DND-41 (cell line): ENCODE measurements at regions not wholly inside any gene's neighbourhood (a gene's known extent, or its start where the extent isn't known, plus 50 kb on each side); places are given as distances from the start of the nearest gene placed in this dataset.

ENCODE experiments used
- ATAC-seq: fragments of 200-7000 bp; cut with Tn5 transposase; 3 replicates; pipeline ENCODE4 v1.9.1; 2021; ENCODE audit warnings: low read depth; ENCODE audit not compliant: insufficient read depth
- DNase-seq: peaks from one replicate; pipeline ENCODE4 v3.0.0-alpha.2; 2020
- H2AFZ ChIP-seq: 2 replicates; pipeline ENCODE4 v1.6.0; 2012; ENCODE audit warnings: low read depth, low read length
- H3K27ac ChIP-seq: 2 replicates; pipeline ENCODE4 v1.5.1; 2012; ENCODE audit warnings: low read length, inconsistent platforms
- H3K27me3 ChIP-seq: fragments of 200-600 bp; sonication (generic); 2 replicates; pipeline ENCODE4 v1.6.0; 2012; ENCODE audit warnings: low read length, mild to moderate bottlenecking, inconsistent platforms; ENCODE audit not compliant: insufficient read depth, poor library complexity
- H3K36me3 ChIP-seq: 2 replicates; pipeline ENCODE4 v1.5.1; 2012; ENCODE audit warnings: low read length, inconsistent platforms; ENCODE audit not compliant: insufficient read depth
- H3K4me1 ChIP-seq: 2 replicates; pipeline ENCODE4 v1.5.1; 2012; ENCODE audit warnings: mild to moderate bottlenecking, low read length; ENCODE audit not compliant: insufficient read depth
- H3K4me2 ChIP-seq: 2 replicates; pipeline ENCODE4 v1.6.0; 2012; ENCODE audit warnings: mild to moderate bottlenecking, moderate library complexity, low read length, inconsistent platforms; ENCODE audit not compliant: insufficient read depth
- H3K4me3 ChIP-seq, 2 experiments: fragments of 200-600 bp in 1 of 2; shearing (Covaris generic) in 1 of 2; 2 replicates each; pipeline ENCODE4 v1.5.1; 2012 to 2016; ENCODE audit warnings: inconsistent platforms in 2 of 2, low read length in 2 of 2, mild to moderate bottlenecking in 2 of 2, low read depth in 1 of 2, moderate library complexity in 1 of 2
- H3K79me2 ChIP-seq: 2 replicates; pipeline ENCODE4 v1.6.0; 2012; ENCODE audit warnings: low read length, inconsistent platforms; ENCODE audit not compliant: insufficient read depth
- H3K9ac ChIP-seq: 2 replicates; pipeline ENCODE4 v1.6.0; 2012; ENCODE audit warnings: low read depth, mild to moderate bottlenecking, inconsistent platforms, low read length, moderate library complexity
- H3K9me3 ChIP-seq: 2 replicates; pipeline ENCODE4 v1.5.1; 2012; ENCODE audit warnings: low read length, moderate library complexity, mild to moderate bottlenecking, inconsistent platforms; ENCODE audit not compliant: insufficient read depth, severe bottlenecking
- H4K20me1 ChIP-seq: 2 replicates; pipeline ENCODE4 v1.6.0; 2012; ENCODE audit warnings: low read length; ENCODE audit not compliant: insufficient read depth
- EZH2 ChIP-seq: IDR thresholded peaks from 3 replicates; pipeline ENCODE4 v1.6.1; 2012; ENCODE audit warnings: borderline replicate concordance, low read depth, mild to moderate bottlenecking, moderate library complexity, low read length, inconsistent platforms; ENCODE audit not compliant: severe bottlenecking
- TF ChIP-seq, protein P1 (sequence below): IDR thresholded peaks from 2 replicates; pipeline ENCODE4 v1.5.1; 2012; ENCODE audit warnings: borderline replicate concordance, low read length, moderate library complexity, mild to moderate bottlenecking; ENCODE audit not compliant: poor library complexity, severe bottlenecking; ENCODE audit errors: extremely low read depth

- Histone ChIP-seq H3K9me3 (no peaks in the 10 kb centered on the region), H2AFZ (no peak overlapping the region), H3K36me3 (no peaks in the 10 kb centered on the region), H3K4me3 (no peak overlapping the region), H3K4me2 (no peak overlapping the region), H3K9ac (no peak overlapping the region), H3K27me3 (no peaks in the 10 kb centered on the region), H3K27ac (no peak overlapping the region), H3K4me1 (no peaks in the 10 kb centered on the region), H3K79me2 (no peaks in the 10 kb centered on the region), H4K20me1 (no peaks in the 10 kb centered on the region)
- TF ChIP-seq, protein P1, sequence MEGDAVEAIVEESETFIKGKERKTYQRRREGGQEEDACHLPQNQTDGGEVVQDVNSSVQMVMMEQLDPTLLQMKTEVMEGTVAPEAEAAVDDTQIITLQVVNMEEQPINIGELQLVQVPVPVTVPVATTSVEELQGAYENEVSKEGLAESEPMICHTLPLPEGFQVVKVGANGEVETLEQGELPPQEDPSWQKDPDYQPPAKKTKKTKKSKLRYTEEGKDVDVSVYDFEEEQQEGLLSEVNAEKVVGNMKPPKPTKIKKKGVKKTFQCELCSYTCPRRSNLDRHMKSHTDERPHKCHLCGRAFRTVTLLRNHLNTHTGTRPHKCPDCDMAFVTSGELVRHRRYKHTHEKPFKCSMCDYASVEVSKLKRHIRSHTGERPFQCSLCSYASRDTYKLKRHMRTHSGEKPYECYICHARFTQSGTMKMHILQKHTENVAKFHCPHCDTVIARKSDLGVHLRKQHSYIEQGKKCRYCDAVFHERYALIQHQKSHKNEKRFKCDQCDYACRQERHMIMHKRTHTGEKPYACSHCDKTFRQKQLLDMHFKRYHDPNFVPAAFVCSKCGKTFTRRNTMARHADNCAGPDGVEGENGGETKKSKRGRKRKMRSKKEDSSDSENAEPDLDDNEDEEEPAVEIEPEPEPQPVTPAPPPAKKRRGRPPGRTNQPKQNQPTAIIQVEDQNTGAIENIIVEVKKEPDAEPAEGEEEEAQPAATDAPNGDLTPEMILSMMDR: no peak
- no peak for TF ChIP-seq EZH2
- peak; percentile 39; the same call in 1 of the 3 replicates for ATAC-seq
- DNase-seq: no peak
Observed at GRCh38 chr7:3112479-3113134, 68.9 kb upstream of the CARD11 start.

- Histone ChIP-seq H3K27me3 (no peaks in the 10 kb centered on the region), H4K20me1 (no peaks in the 10 kb centered on the region), H3K27ac (no peak overlapping the region), H3K4me2 (no peak overlapping the region), H3K36me3 (no peaks in the 10 kb centered on the region), H3K9me3 (no peaks in the 10 kb centered on the region), H3K4me3 (no peak overlapping the region), H2AFZ (no peak overlapping the region), H3K79me2 (no peaks in the 10 kb centered on the region), H3K4me1 (no peaks in the 10 kb centered on the region), H3K9ac (no peak overlapping the region)
- DNase-seq: no peak
- no peak for ATAC-seq
- no peak for TF ChIP-seq EZH2
- TF ChIP-seq, protein P1: no peak
Observed at GRCh38 chr7:3114917-3115316, 71.2 kb upstream of the CARD11 start.

DNA sequence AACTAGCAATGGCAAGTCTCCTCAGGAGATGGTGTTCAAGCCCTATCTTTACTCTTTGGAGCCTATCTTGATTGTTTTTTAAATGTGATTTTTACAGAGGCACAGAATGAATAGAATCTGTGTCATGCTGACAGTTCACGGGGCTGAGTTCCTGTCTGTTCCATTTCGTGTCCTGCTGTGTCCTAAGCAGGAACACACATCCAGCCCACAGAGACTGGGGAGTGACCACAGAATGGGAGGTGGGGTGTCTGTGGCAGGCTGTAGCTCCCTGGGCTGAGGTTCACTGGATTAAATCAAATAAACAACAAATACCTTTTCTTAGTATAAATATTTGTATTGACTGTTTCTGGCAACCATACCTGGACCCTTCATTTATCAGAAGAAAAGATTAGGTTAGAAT, 73.4 kb upstream of the CARD11 start:
- Histone ChIP-seq H2AFZ (no peak overlapping the region), H3K4me3 (no peak overlapping the region), H3K79me2 (no peaks in the 10 kb centered on the region), H3K36me3 (no peaks in the 10 kb centered on the region), H3K27ac (no peak overlapping the region), H4K20me1 (no peaks in the 10 kb centered on the region), H3K27me3 (no peaks in the 10 kb centered on the region), H3K4me1 (no peaks in the 10 kb centered on the region), H3K9me3 (no peaks in the 10 kb centered on the region), H3K9ac (no peak overlapping the region), H3K4me2 (no peak overlapping the region)
- TF ChIP-seq, protein P1: no peak
- no peak for TF ChIP-seq EZH2
- ATAC-seq: no peak
- DNase-seq: no peak
